Rectal smooth muscle tissue (tissue), 1 donor: ENCODE measurements at regions not wholly inside any gene's neighbourhood (a gene's known extent, or its start where the extent isn't known, plus 50 kb on each side); places are given as distances from the start of the nearest gene placed in this dataset.

Source experiments
- H3K27ac ChIP-seq: one replicate; pipeline ENCODE4 v1.7.0; 2013; ENCODE audit warnings: low read depth, low read length, inconsistent platforms
- H3K27me3 ChIP-seq: one replicate; pipeline ENCODE4 v1.7.0; 2013; ENCODE audit warnings: low read length; ENCODE audit not compliant: control insufficient read depth, insufficient read depth
- H3K36me3 ChIP-seq: one replicate; pipeline ENCODE4 v1.7.0; 2013; ENCODE audit warnings: low read length; ENCODE audit not compliant: control insufficient read depth, insufficient read depth
- H3K4me1 ChIP-seq: one replicate; pipeline ENCODE4 v1.7.0; 2013; ENCODE audit warnings: low read length; ENCODE audit not compliant: control insufficient read depth, insufficient read depth
- H3K4me3 ChIP-seq: one replicate; pipeline ENCODE4 v1.7.0; 2013; ENCODE audit warnings: low read length
- H3K9ac ChIP-seq: one replicate; pipeline ENCODE4 v1.7.0; 2013; ENCODE audit warnings: low read length

DNA sequence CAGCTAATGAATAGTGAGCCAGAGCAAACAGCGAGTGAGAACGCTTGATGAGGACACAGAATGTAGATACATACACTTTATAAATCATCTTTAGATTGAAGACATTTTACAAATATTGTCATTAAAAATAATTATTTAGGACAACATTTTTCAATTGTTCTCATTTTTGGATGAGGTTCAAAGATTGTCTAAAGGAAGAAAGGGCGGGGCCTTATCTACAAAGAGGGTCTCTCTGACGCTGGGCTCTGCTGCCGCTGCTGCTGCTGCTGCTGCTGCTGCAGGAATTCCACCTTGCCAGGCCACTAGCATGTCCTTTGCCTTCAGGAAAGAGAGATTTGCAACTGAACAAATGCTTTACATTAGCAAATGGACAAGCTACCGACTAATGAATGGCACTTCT is 220.7 kb upstream of the TMEM161B start:
- H3K27ac ChIP-seq = no peak overlapping the region
- no peaks in the 10 kb centered on the region for H3K4me1 ChIP-seq
- no peak overlapping the region for H3K9ac ChIP-seq
- no peaks in the 10 kb centered on the region for H3K27me3 ChIP-seq
- H3K4me3 ChIP-seq = no peak overlapping the region
- H3K36me3 ChIP-seq = no peaks in the 10 kb centered on the region

DNA sequence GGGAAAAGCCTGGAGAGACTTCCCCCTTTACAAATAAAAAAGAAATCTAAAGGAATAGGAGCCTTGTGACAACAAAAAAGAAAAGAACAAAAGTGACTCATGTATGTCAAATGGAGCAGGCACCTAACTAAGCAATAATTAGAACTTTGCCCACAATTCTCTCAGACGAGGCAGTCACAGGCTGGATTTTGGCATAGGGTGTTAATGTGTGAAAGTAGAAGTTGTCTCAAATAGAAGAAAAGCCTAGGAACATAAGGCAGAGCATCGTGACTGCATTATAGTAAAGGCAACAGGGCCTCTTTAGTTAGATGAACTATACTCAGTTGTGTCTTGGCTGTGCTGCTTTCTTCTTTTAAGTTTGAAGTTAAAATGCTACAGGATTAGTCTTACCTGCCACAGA is 219.9 kb upstream of the TMEM161B start:
- H3K4me3 ChIP-seq = no peak overlapping the region
- no peak overlapping the region for H3K27ac ChIP-seq
- no peak overlapping the region for H3K9ac ChIP-seq
- H3K36me3 ChIP-seq = no peaks in the 10 kb centered on the region
- H3K4me1 ChIP-seq = no peaks in the 10 kb centered on the region
- no peaks in the 10 kb centered on the region for H3K27me3 ChIP-seq

GRCh38 chr5:88488130-88488529 is 219.5 kb upstream of the TMEM161B start:
- no peak overlapping the region for H3K27ac ChIP-seq
- H3K27me3 ChIP-seq = no peaks in the 10 kb centered on the region
- no peak overlapping the region for H3K9ac ChIP-seq
- H3K4me3 ChIP-seq = no peak overlapping the region
- no peaks in the 10 kb centered on the region for H3K4me1 ChIP-seq
- no peaks in the 10 kb centered on the region for H3K36me3 ChIP-seq

DNA sequence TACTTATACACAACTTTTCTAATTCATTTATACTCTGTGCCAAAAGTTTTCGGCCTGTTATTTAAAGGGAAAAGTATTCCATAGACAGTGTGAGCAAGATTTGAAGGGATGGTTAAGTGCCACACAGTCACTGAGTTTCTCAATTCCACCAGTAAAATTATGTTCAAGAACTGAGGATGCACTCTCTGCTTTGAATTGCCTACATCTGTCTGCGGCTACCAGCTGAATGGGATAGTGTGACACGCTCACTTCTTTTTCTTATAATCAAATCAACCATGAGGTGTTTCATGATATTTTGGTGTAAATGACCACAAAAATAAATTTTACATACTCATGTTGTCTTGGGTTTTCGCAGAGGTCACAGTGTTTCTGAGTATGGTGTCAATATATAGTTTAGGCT is 218.4 kb upstream of the TMEM161B start:
- H3K36me3 ChIP-seq = no peaks in the 10 kb centered on the region
- H3K4me3 ChIP-seq = no peak overlapping the region
- no peak overlapping the region for H3K27ac ChIP-seq
- no peak overlapping the region for H3K9ac ChIP-seq
- H3K4me1 ChIP-seq = no peaks in the 10 kb centered on the region
- H3K27me3 ChIP-seq = no peaks in the 10 kb centered on the region

DNA sequence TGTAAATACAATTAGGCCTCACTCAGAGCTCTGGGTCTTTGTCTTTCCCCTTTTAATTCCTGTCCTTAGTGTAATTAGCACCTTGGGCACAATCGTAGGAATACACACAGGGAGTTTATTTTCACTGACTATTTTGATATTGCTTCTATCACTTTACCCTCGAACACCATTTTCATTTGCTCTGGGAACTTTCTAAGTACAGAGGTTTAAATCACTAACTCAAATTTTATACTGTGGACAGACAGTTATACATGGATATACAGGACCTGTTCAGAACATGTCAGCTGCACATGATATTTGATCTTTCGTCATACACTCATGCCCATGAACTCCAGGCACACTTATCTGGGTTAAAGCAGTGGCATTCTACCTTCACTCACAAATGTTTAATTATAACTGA is 217.8 kb upstream of the TMEM161B start:
- Histone ChIP-seq H3K36me3 (no peaks in the 10 kb centered on the region), H3K4me1 (no peaks in the 10 kb centered on the region), H3K4me3 (no peak overlapping the region), H3K27ac (no peak overlapping the region), H3K27me3 (no peaks in the 10 kb centered on the region), H3K9ac (no peak overlapping the region)

GRCh38 chr5:88485531-88485930 is 216.9 kb upstream of the TMEM161B start:
- no peaks in the 10 kb centered on the region for H3K27me3 ChIP-seq
- H3K9ac ChIP-seq = no peak overlapping the region
- no peak overlapping the region for H3K4me3 ChIP-seq
- no peaks in the 10 kb centered on the region for H3K4me1 ChIP-seq
- H3K27ac ChIP-seq = no peak overlapping the region
- no peaks in the 10 kb centered on the region for H3K36me3 ChIP-seq

- Histone ChIP-seq H3K4me1 (no peaks in the 10 kb centered on the region), H3K9ac (no peak overlapping the region), H3K36me3 (no peaks in the 10 kb centered on the region), H3K27me3 (no peaks in the 10 kb centered on the region), H3K27ac (no peak overlapping the region), H3K4me3 (no peak overlapping the region)
Measured at GRCh38 chr5:88483964-88484672, 215.5 kb upstream of the TMEM161B start.

- H3K36me3 ChIP-seq = no peaks in the 10 kb centered on the region
- no peak overlapping the region for H3K9ac ChIP-seq
- no peak overlapping the region for H3K27ac ChIP-seq
- H3K27me3 ChIP-seq = no peaks in the 10 kb centered on the region
- H3K4me3 ChIP-seq = no peak overlapping the region
- H3K4me1 ChIP-seq = no peaks in the 10 kb centered on the region
Measured at GRCh38 chr5:88480801-88481499, 212.3 kb upstream of the TMEM161B start.

- H3K36me3 ChIP-seq = no peaks in the 10 kb centered on the region
- no peak overlapping the region for H3K27ac ChIP-seq
- no peak overlapping the region for H3K4me3 ChIP-seq
- H3K4me1 ChIP-seq = no peaks in the 10 kb centered on the region
- H3K9ac ChIP-seq = no peak overlapping the region
- H3K27me3 ChIP-seq = no peaks in the 10 kb centered on the region
Measured at GRCh38 chr5:88480245-88480644, 211.6 kb upstream of the TMEM161B start.

DNA sequence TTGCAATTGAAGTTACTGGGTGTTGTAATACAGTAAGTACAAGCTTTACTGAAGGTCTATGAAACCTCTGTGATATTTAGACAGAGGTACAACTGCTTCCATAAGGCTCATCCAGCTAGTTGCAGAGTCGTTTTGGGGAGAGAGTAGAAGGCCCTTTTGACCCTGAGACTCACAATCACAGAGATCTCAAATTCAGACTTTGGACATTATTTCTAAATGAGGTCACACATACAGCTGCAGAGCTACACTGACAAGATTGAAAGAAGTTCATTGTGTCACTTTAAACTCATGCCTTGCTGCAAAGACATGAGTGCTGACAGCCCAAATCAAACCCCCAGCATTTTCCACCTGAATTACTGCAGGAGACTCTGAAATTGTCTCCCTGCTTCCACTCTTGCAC is 205.9 kb upstream of the TMEM161B start:
- H3K4me1 ChIP-seq = no peaks in the 10 kb centered on the region
- no peak overlapping the region for H3K9ac ChIP-seq
- H3K4me3 ChIP-seq = no peak overlapping the region
- no peaks in the 10 kb centered on the region for H3K36me3 ChIP-seq
- no peaks in the 10 kb centered on the region for H3K27me3 ChIP-seq
- H3K27ac ChIP-seq = no peak overlapping the region

DNA sequence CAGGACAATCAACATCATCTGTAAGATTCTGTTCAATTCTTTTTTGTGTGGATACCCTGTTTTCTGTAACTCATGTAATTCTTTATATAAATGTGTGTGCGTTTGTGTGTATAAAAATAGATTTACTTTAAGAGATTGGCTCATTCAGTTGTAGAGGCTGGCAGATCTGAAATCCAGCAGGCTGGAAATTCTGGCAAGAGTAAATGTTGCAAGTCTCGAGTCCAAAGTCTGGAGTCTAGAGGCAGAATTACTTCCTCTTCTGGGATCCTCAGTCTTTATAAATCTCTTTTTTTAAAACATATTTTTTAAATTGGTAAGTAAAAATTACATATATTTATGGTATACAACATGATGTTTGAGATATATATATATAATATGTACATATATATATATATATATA is 202.1 kb upstream of the TMEM161B start:
- H3K9ac ChIP-seq = no peak overlapping the region
- H3K36me3 ChIP-seq = no peaks in the 10 kb centered on the region
- H3K27ac ChIP-seq = no peak overlapping the region
- H3K4me3 ChIP-seq = no peak overlapping the region
- H3K4me1 ChIP-seq = no peaks in the 10 kb centered on the region
- H3K27me3 ChIP-seq = no peaks in the 10 kb centered on the region

- Histone ChIP-seq H3K9ac (no peak overlapping the region), H3K4me3 (no peak overlapping the region), H3K27ac (no peak overlapping the region), H3K36me3 (no peaks in the 10 kb centered on the region), H3K4me1 (no peaks in the 10 kb centered on the region), H3K27me3 (no peaks in the 10 kb centered on the region)
Measured at GRCh38 chr5:88459971-88460370, 191.3 kb upstream of the TMEM161B start.

GRCh38 chr5:88452820-88453219 is 184.2 kb upstream of the TMEM161B start:
- H3K4me1 ChIP-seq = no peaks in the 10 kb centered on the region

More at GRCh38 chr5:88452820-88453219, 184.2 kb upstream of the TMEM161B start:
- H3K4me3 ChIP-seq = no peak overlapping the region
- no peak overlapping the region for H3K27ac ChIP-seq
- no peaks in the 10 kb centered on the region for H3K27me3 ChIP-seq
- H3K9ac ChIP-seq = no peak overlapping the region
- no peaks in the 10 kb centered on the region for H3K36me3 ChIP-seq
